Glutamatergic neuron (in vitro differentiated cells): ENCODE measurements at regions not wholly inside any gene's neighbourhood (a gene's known extent, or its start where the extent isn't known, plus 50 kb on each side); places are given as distances from the start of the nearest gene placed in this dataset.

Experiments used
- DNase-seq: peaks from one replicate; pipeline ENCODE4 v3.0.0; 2022
- H3K27ac Mint-ChIP-seq: one replicate; pipeline ENCODE4 v1.8.0; 2020; ENCODE audit warnings: mild to moderate bottlenecking, mixed read lengths, inconsistent platforms; ENCODE audit not compliant: unreplicated experiment
- H3K27me3 Mint-ChIP-seq: one replicate; pipeline ENCODE4 v1.8.0; 2020; ENCODE audit warnings: mild to moderate bottlenecking, moderate library complexity, mixed read lengths, inconsistent platforms; ENCODE audit not compliant: unreplicated experiment
- H3K36me3 Mint-ChIP-seq: one replicate; pipeline ENCODE4 v1.8.0; 2020; ENCODE audit warnings: mild to moderate bottlenecking, mixed read lengths, inconsistent platforms; ENCODE audit not compliant: unreplicated experiment
- H3K4me1 Mint-ChIP-seq: one replicate; pipeline ENCODE4 v1.8.0; 2020; ENCODE audit warnings: mild to moderate bottlenecking, low read depth, mixed read lengths, inconsistent platforms; ENCODE audit not compliant: unreplicated experiment
- H3K4me3 Mint-ChIP-seq: one replicate; pipeline ENCODE4 v1.8.0; 2020; ENCODE audit warnings: mild to moderate bottlenecking, mixed read lengths, inconsistent platforms; ENCODE audit not compliant: unreplicated experiment
- H3K9me3 Mint-ChIP-seq: one replicate; pipeline ENCODE4 v1.8.0; 2020; ENCODE audit warnings: mild to moderate bottlenecking, moderate library complexity, mixed read lengths, inconsistent platforms; ENCODE audit not compliant: unreplicated experiment
- TF ChIP-seq, protein P1 (sequence below): fragments of 200-600 bp; sonication (generic); IDR thresholded peaks from one replicate; pipeline ENCODE4 v1.5.0; 2021; ENCODE audit not compliant: partially characterized antibody, unreplicated experiment

DNA sequence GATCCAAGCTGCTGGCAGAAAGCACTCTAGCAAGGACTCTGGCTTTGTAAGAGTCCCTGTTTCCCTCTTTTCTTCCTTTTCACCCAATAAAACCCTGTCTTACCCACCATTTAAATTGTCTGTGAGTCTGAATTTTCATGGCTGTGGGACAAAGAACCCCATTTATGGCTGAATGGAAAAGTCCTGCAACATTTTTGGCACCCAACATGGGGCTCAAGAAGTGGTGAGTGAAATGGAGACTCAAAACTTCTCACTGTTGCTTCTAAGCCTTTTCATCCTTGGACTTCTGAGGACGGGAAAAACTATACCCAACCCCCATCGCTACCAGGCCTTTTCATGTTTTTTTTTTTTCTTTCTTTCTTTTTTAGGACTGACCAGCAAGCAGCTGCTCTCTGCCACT, 329.5 kb upstream of the CWC22 start:
- peaks cover 9% of the 10 kb centered on the region for H3K9me3 Mint-ChIP-seq
- no peaks in the 10 kb centered on the region for H3K4me1 Mint-ChIP-seq
- no peak overlapping the region for H3K27ac Mint-ChIP-seq
- H3K36me3 Mint-ChIP-seq: peaks cover 15% of the 10 kb centered on the region
- no peak overlapping the region for H3K4me3 Mint-ChIP-seq
- H3K27me3 Mint-ChIP-seq: no peaks in the 10 kb centered on the region
- TF ChIP-seq, protein P1, sequence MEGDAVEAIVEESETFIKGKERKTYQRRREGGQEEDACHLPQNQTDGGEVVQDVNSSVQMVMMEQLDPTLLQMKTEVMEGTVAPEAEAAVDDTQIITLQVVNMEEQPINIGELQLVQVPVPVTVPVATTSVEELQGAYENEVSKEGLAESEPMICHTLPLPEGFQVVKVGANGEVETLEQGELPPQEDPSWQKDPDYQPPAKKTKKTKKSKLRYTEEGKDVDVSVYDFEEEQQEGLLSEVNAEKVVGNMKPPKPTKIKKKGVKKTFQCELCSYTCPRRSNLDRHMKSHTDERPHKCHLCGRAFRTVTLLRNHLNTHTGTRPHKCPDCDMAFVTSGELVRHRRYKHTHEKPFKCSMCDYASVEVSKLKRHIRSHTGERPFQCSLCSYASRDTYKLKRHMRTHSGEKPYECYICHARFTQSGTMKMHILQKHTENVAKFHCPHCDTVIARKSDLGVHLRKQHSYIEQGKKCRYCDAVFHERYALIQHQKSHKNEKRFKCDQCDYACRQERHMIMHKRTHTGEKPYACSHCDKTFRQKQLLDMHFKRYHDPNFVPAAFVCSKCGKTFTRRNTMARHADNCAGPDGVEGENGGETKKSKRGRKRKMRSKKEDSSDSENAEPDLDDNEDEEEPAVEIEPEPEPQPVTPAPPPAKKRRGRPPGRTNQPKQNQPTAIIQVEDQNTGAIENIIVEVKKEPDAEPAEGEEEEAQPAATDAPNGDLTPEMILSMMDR: no peak
- DNase-seq: no peak

DNA sequence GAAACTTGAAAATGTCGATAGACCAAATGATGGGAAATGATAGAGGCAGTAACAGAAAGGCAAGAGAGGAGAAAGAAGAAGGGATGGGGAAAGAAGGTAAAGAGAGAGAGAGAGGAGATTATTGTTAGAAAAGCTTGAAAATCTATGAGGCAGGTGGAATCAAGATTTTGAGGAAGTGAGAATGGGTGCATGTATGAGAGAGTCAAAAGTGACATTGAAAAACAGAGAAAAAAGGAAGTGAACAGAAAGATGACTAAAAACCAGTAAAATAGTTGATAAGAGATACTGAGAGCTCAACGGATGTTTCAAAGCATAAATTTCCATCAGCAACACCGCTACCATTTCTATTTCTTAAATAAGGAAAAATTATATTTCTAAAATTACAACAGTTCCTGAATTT, 327.4 kb upstream of the CWC22 start:
- Mint-ChIP-seq H3K27ac (no peak overlapping the region), H3K9me3 (peaks cover 9% of the 10 kb centered on the region), H3K4me1 (no peaks in the 10 kb centered on the region), H3K4me3 (no peak overlapping the region), H3K36me3 (peaks cover 15% of the 10 kb centered on the region), H3K27me3 (no peaks in the 10 kb centered on the region)
- DNase-seq: no peak
- TF ChIP-seq, protein P1: no peak

DNA sequence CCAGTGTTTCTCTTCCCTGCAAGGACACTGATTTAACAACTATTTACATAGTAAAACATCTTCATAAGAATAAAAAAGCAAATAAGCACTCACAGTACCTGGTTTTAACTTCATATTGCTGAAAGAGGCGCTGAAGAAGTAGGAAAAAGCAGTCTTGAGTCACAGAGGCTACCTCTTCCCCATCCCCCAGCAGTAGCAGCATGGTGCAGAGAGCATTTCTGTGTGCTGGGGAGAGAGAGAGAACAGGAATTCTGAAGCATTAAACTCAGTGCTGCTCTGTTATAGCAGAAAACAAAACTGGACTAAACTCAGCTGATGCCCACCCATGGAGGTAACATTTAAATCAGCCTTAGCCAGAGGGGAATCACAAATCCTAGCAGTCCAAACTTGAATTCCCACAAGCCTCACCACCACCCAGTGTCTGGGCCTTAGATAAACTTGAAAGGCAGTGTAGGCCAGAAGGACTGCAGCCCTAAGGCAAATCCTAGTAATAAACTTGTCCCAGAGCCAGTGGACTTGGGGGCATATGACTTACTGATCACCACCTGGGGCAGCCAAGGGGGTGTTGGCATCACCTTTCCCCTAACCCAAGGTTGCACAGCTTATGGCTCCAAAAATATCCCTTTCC, 321.8 kb upstream of the CWC22 start:
- TF ChIP-seq, protein P1: no peak
- Mint-ChIP-seq H3K4me1 (no peaks in the 10 kb centered on the region), H3K9me3 (peaks cover 1% of the 10 kb centered on the region), H3K27me3 (no peaks in the 10 kb centered on the region), H3K4me3 (no peak overlapping the region), H3K27ac (no peak overlapping the region), H3K36me3 (no peaks in the 10 kb centered on the region)
- no peak for DNase-seq

DNA sequence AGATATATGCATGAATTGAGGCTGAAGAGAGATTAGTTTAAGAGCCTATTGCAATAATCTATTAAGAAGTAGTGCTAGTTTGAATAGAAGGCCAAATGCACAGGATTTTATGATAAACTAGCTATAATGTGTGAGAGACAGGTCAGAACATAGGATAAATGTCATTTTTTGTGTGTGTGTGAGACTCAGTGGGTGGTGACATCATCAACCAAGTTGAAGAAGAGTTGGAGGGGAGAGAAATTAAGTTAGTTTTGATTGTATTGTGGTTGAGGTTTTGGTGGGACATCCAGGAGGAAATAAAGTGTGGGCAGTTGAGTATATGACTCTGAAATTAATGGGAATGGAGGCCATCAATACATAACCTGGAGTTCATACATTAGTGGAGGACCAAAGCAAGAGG, 320.1 kb upstream of the CWC22 start:
- no peaks in the 10 kb centered on the region for H3K9me3 Mint-ChIP-seq
- H3K4me3 Mint-ChIP-seq: no peak overlapping the region
- no peaks in the 10 kb centered on the region for H3K4me1 Mint-ChIP-seq
- H3K27me3 Mint-ChIP-seq: no peaks in the 10 kb centered on the region
- TF ChIP-seq, protein P1: no peak
- no peak overlapping the region for H3K27ac Mint-ChIP-seq
- no peaks in the 10 kb centered on the region for H3K36me3 Mint-ChIP-seq
- DNase-seq: no peak

DNA sequence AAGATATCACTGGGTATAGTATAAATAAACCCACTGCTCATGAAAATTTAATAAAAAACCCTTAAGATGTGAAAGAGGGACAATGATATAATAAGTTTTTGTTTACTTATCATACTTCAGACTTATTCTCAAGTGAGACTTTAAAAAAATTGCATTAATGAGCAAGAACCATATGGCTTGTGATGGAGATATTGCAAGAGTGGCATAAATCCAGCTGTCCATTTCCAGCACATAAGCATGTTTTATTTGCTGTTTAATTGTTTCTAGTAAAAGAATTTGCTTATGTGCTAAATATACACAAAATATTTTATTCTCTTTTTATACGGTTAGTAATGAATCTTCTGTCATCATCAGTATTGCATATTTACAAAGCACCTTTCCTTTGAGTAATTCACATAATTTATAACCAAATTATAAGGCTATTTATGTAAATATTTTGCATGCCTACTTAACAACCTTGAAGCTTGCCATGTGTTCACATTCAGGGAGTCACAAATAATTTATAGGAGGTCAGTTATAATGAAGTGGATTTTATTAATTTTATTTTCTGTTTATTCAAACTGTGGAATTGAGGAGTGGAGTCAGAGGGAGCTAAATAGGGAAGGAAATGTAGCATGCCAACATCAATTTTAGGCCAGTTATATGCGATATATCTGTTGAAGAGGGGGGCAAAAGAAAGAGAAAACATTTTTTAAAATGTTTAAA, 318.5 kb upstream of the CWC22 start:
- Mint-ChIP-seq H3K4me1 (no peaks in the 10 kb centered on the region), H3K9me3 (no peaks in the 10 kb centered on the region), H3K27me3 (no peaks in the 10 kb centered on the region), H3K36me3 (no peaks in the 10 kb centered on the region), H3K27ac (no peak overlapping the region), H3K4me3 (no peak overlapping the region)
- no peak for DNase-seq
- TF ChIP-seq, protein P1: no peak
